ENCODE measurements at regions not wholly inside any gene's neighbourhood (a gene's known extent, or its start where the extent isn't known, plus 50 kb on each side); places are given as distances from the start of the nearest gene placed in this dataset.

GRCh38 chr1:221302357-221302756 lies 423.1 kb downstream of the HLX start:
- no peak overlapping the region for H3K27ac ChIP-seq (ENCODE audit: low read depth, low read length)
- peaks cover 42% of the 10 kb centered on the region for H3K4me1 Mint-ChIP-seq
- peaks cover 10% of the 10 kb centered on the region for H3K4me1 ChIP-seq (ENCODE audit: control insufficient read depth, insufficient read depth, low read length)
- TF ChIP-seq, protein P1, sequence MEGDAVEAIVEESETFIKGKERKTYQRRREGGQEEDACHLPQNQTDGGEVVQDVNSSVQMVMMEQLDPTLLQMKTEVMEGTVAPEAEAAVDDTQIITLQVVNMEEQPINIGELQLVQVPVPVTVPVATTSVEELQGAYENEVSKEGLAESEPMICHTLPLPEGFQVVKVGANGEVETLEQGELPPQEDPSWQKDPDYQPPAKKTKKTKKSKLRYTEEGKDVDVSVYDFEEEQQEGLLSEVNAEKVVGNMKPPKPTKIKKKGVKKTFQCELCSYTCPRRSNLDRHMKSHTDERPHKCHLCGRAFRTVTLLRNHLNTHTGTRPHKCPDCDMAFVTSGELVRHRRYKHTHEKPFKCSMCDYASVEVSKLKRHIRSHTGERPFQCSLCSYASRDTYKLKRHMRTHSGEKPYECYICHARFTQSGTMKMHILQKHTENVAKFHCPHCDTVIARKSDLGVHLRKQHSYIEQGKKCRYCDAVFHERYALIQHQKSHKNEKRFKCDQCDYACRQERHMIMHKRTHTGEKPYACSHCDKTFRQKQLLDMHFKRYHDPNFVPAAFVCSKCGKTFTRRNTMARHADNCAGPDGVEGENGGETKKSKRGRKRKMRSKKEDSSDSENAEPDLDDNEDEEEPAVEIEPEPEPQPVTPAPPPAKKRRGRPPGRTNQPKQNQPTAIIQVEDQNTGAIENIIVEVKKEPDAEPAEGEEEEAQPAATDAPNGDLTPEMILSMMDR (conservative IDR thresholded peaks at IDR 0.05): no peak
- H3K36me3 Mint-ChIP-seq (ENCODE audit: low read depth): peaks cover 8% of the 10 kb centered on the region
- WGBS, 2 experiments (ENCODE audit: insufficient coverage in 1 of 2, insufficient read length in 1 of 2): 75 to 96% methylated on average over 1 of the region's 1 CpG
- peaks cover 17% of the 10 kb centered on the region for H3K9me3 Mint-ChIP-seq
- H3K9ac ChIP-seq (ENCODE audit: extremely low read depth, low read length, poor library complexity, severe bottlenecking): no peak overlapping the region
- peak overlapping the region; percentile 56 for H3K27ac Mint-ChIP-seq
- no peaks in the 10 kb centered on the region for H3K27me3 ChIP-seq (ENCODE audit: control insufficient read depth, insufficient read depth, low read length, poor library complexity, severe bottlenecking)
- H3K4me3 ChIP-seq (ENCODE audit: low read length): no peak overlapping the region
- H3K9me3 ChIP-seq (ENCODE audit: control insufficient read depth, low read length): peaks cover 30% of the 10 kb centered on the region
- H3K27me3 Mint-ChIP-seq (ENCODE audit: insufficient read depth): no peaks in the 10 kb centered on the region
- H3K4me3 Mint-ChIP-seq: no peak overlapping the region
- DNase-seq: no peak
- no peaks in the 10 kb centered on the region for H3K36me3 ChIP-seq (ENCODE audit: control insufficient read depth, insufficient read depth, low read length)

- WGBS, 2 experiments (ENCODE audit: insufficient coverage in 1 of 2, insufficient read length in 1 of 2): 33% methylated on average over 1 of the region's 1 CpG; no CpG with 5 or more reads in 1 of the 2 experiments
- Histone ChIP-seq H3K36me3 (ENCODE audit: control insufficient read depth, insufficient read depth, low read length) (no peaks in the 10 kb centered on the region), H3K27me3 (ENCODE audit: control insufficient read depth, insufficient read depth, low read length, poor library complexity, severe bottlenecking) (no peaks in the 10 kb centered on the region), H3K4me3 (ENCODE audit: low read length) (peak overlapping the region; percentile 6), H3K9me3 (ENCODE audit: control insufficient read depth, low read length) (peaks cover 35% of the 10 kb centered on the region), H3K9ac (ENCODE audit: extremely low read depth, low read length, poor library complexity, severe bottlenecking) (no peak overlapping the region), H3K4me1 (ENCODE audit: control insufficient read depth, insufficient read depth, low read length) (peaks cover 10% of the 10 kb centered on the region), H3K27ac (ENCODE audit: low read depth, low read length) (no peak overlapping the region)
- Mint-ChIP-seq H3K4me3 (no peak overlapping the region), H3K4me1 (peaks cover 45% of the 10 kb centered on the region), H3K9me3 (peaks cover 17% of the 10 kb centered on the region), H3K27ac (peak overlapping the region; percentile 56), H3K36me3 (ENCODE audit: low read depth) (peaks cover 8% of the 10 kb centered on the region), H3K27me3 (ENCODE audit: insufficient read depth) (no peaks in the 10 kb centered on the region)
- no peak for DNase-seq
- TF ChIP-seq, protein P1 (conservative IDR thresholded peaks at IDR 0.05): no peak
Measured at GRCh38 chr1:221302810-221303209, 423.6 kb downstream of the HLX start.

GRCh38 chr1:221303623-221304022 lies 424.4 kb downstream of the HLX start:
- TF ChIP-seq, protein P1 (conservative IDR thresholded peaks at IDR 0.05): no peak
- no peak for DNase-seq
- H3K4me3 ChIP-seq (ENCODE audit: low read length): no peak overlapping the region
- H3K9ac ChIP-seq (ENCODE audit: extremely low read depth, low read length, poor library complexity, severe bottlenecking): no peak overlapping the region
- Mint-ChIP-seq H3K4me1 (peaks cover 53% of the 10 kb centered on the region), H3K27me3 (ENCODE audit: insufficient read depth) (no peaks in the 10 kb centered on the region), H3K4me3 (no peak overlapping the region), H3K36me3 (ENCODE audit: low read depth) (peaks cover 8% of the 10 kb centered on the region), H3K9me3 (peaks cover 17% of the 10 kb centered on the region), H3K27ac (peak overlapping the region; percentile 56)
- 88% methylated on average over 1 of the region's 1 CpG; no CpG with 5 or more reads in 1 of the 2 experiments for WGBS, 2 experiments (ENCODE audit: insufficient coverage in 1 of 2, insufficient read length in 1 of 2)
- no peak overlapping the region for H3K27ac ChIP-seq (ENCODE audit: low read depth, low read length)
- H3K9me3 ChIP-seq (ENCODE audit: control insufficient read depth, low read length): peaks cover 43% of the 10 kb centered on the region
- H3K27me3 ChIP-seq (ENCODE audit: control insufficient read depth, insufficient read depth, low read length, poor library complexity, severe bottlenecking): no peaks in the 10 kb centered on the region
- no peaks in the 10 kb centered on the region for H3K36me3 ChIP-seq (ENCODE audit: control insufficient read depth, insufficient read depth, low read length)
- peaks cover 10% of the 10 kb centered on the region for H3K4me1 ChIP-seq (ENCODE audit: control insufficient read depth, insufficient read depth, low read length)
